ENCODE measurements at regions not wholly inside any gene's neighbourhood (a gene's known extent, or its start where the extent isn't known, plus 50 kb on each side); places are given as distances from the start of the nearest gene placed in this dataset.

- TF ChIP-seq CTCF (IDR thresholded peaks at IDR 0.05 in 4 of 5, conservative IDR thresholded peaks at IDR 0.05 in 1 of 5) (no peak), POLR2A (IDR thresholded peaks at IDR 0.05) (no peak)
Observed at GRCh38 chr18:56368066-56368465, 270.3 kb downstream of the TXNL1 start.

All from gastrocnemius medialis (tissue), 4 donors.